ENCODE measurements at regions not wholly inside any gene's neighbourhood (a gene's known extent, or its start where the extent isn't known, plus 50 kb on each side); places are given as distances from the start of the nearest gene placed in this dataset.

DNA sequence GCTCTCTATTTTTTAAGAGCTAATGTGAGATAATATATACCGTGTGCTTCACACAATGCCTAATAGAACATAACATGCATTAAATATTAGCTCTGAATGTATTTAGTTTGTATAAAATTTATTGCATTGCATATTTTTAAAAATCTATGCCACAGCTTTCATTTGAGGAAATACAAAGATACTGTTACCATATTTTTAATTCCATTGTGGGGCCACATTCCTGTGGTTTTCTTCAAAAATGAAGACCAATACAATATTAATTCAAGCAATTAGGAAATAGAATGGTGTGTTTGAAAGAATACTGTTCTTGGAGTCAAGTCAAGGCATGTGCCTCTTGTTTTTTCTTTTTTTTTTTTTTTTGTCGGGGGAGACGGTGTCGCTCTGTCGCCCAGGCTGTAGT lies 95.4 kb upstream of the CADPS start:
- DNase-seq (no peak), ATAC-seq (no peak)
- no peak overlapping the region for H3K27ac ChIP-seq
- intact Hi-C loops (cut with DNase I), result no loop called here
- TF ChIP-seq, protein P1, sequence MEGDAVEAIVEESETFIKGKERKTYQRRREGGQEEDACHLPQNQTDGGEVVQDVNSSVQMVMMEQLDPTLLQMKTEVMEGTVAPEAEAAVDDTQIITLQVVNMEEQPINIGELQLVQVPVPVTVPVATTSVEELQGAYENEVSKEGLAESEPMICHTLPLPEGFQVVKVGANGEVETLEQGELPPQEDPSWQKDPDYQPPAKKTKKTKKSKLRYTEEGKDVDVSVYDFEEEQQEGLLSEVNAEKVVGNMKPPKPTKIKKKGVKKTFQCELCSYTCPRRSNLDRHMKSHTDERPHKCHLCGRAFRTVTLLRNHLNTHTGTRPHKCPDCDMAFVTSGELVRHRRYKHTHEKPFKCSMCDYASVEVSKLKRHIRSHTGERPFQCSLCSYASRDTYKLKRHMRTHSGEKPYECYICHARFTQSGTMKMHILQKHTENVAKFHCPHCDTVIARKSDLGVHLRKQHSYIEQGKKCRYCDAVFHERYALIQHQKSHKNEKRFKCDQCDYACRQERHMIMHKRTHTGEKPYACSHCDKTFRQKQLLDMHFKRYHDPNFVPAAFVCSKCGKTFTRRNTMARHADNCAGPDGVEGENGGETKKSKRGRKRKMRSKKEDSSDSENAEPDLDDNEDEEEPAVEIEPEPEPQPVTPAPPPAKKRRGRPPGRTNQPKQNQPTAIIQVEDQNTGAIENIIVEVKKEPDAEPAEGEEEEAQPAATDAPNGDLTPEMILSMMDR (IDR thresholded peaks at IDR 0.05), result no peak
- TF ChIP-seq POLR2A (IDR thresholded peaks at IDR 0.05), result no peak
- H3K27me3 ChIP-seq, result no peaks in the 10 kb centered on the region
- WGBS (ENCODE audit: insufficient coverage, low coverage, low lambda C conversion rate, missing lambda C conversion rate), result 67% methylated on average over 4 of the region's 5 CpGs
- no peaks in the 10 kb centered on the region for H3K36me3 ChIP-seq
- H3K9me3 ChIP-seq, result no peaks in the 10 kb centered on the region
- H3K4me3 ChIP-seq, result no peak overlapping the region
- H3K4me1 ChIP-seq, result no peaks in the 10 kb centered on the region

DNA sequence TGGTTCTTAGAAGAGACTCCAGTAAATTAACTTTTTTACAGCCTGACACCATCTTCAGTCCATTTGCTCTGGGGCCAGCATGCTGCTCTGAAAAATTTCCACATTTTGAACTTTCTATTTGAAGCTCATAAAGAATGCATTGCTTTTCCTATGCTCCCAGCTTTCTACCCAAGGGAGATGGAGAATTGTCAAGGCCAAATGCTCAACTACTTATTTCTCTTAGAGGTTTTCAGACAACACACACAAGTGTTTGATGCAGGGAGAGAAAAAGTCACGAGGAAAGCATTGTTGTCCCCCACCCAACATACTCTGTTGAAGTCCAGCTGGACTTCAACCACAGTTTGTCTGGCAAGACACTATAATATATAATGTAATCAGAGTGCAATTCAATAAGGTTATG lies 100.3 kb upstream of the CADPS start:
- H3K4me3 ChIP-seq, result no peak overlapping the region
- TF ChIP-seq POLR2A (IDR thresholded peaks at IDR 0.05), result no peak
- TF ChIP-seq, protein P1 (IDR thresholded peaks at IDR 0.05), result no peak
- H3K36me3 ChIP-seq, result no peaks in the 10 kb centered on the region

DNA sequence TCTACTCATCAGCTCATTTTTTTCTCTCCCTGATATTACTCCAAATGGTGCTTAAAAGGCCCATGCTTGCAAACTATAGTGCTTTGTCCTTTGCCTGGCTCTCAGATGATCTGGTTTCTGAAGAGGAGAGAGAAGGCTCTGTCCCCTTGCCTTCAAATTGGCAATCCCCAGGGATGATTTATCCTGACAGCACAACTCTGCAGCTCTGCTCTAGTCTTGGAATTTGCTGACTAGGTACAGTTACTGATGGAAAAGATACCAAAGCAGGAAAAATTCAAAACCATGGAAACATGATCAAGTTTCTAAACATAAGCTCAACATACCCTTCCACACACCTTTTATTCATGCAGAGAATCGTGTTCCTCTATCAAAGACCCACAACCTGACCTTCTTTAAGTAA lies 106.7 kb upstream of the CADPS start:
- WGBS (ENCODE audit: insufficient coverage, low coverage, low lambda C conversion rate, missing lambda C conversion rate), result 0% methylated on average over 1 of the region's 1 CpG
- DNase-seq, result no peak

More for the DNA sequence above, 100.3 kb upstream of the CADPS start:
- no peaks in the 10 kb centered on the region for H3K4me1 ChIP-seq
- ATAC-seq (no peak), DNase-seq (no peak)
- intact Hi-C loops (cut with DNase I), result no loop called here
- H3K27me3 ChIP-seq, result no peaks in the 10 kb centered on the region
- H3K27ac ChIP-seq, result no peak overlapping the region
- no peaks in the 10 kb centered on the region for H3K9me3 ChIP-seq
- 24% methylated on average over 1 of the region's 1 CpG for WGBS (ENCODE audit: insufficient coverage, low coverage, low lambda C conversion rate, missing lambda C conversion rate)

DNA sequence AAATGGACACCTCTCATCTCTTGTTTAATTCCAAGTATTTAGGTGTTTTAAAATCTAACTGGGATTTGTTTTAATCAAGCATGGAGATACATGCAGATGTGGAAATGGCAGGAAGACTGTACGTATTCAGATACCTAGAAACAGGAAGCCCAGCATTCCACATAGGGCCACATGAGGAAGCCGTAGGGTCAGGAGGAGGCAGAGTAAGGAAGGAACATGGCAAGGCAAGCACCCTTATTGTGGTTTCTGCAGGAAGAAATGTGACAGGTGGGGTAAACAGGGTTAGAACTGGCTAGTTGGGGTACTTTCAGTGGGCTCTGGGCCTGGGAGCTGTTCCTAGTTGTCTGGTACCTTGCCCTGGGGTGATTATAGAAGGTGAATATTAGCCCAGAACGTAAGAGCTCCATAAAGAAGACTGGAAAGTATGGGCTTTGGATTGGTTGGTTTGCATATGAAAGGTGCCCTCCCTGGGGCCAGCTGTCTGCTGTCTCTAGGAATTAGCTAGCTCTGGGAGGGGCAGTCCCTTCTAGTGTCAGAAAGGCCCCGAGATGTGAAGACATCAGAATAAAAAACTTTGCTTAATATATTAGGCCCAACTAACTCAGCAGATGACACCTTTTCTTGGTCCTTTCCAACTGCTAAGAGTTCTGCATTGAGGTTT lies 107.7 kb upstream of the CADPS start:
- H3K27me3 ChIP-seq, result no peaks in the 10 kb centered on the region
- DNase-seq, result no peak
- intact Hi-C loops (cut with DNase I), result no loop called here
- TF ChIP-seq, protein P1 (IDR thresholded peaks at IDR 0.05), result no peak
- no peak for TF ChIP-seq POLR2A (IDR thresholded peaks at IDR 0.05)
- H3K36me3 ChIP-seq, result no peaks in the 10 kb centered on the region
- no peaks in the 10 kb centered on the region for H3K4me1 ChIP-seq
- ATAC-seq, result no peak
- no peaks in the 10 kb centered on the region for H3K9me3 ChIP-seq
- 32% methylated on average over 4 of the region's 4 CpGs for WGBS (ENCODE audit: insufficient coverage, low coverage, low lambda C conversion rate, missing lambda C conversion rate)
- H3K27ac ChIP-seq, result no peak overlapping the region
- H3K4me3 ChIP-seq, result no peak overlapping the region

More for the DNA sequence above, 106.7 kb upstream of the CADPS start:
- Histone ChIP-seq H3K27me3 (no peaks in the 10 kb centered on the region), H3K4me1 (no peaks in the 10 kb centered on the region), H3K27ac (no peak overlapping the region), H3K36me3 (no peaks in the 10 kb centered on the region), H3K4me3 (no peak overlapping the region), H3K9me3 (no peaks in the 10 kb centered on the region)
- intact Hi-C loops (cut with DNase I), result no loop called here
- TF ChIP-seq, protein P1 (IDR thresholded peaks at IDR 0.05), result no peak
- TF ChIP-seq POLR2A (IDR thresholded peaks at IDR 0.05), result no peak
- ATAC-seq, result no peak
